Adrenal gland (tissue), 5 donors: ENCODE measurements at regions not wholly inside any gene's neighbourhood (a gene's known extent, or its start where the extent isn't known, plus 50 kb on each side); places are given as distances from the start of the nearest gene placed in this dataset.

Experiments used
- POLR2A ChIP-seq, 2 donors: fragments of 450-650 bp; IDR thresholded peaks; one replicate each; pipeline ENCODE4 v1.6.1; 2017; ENCODE audit warnings: antibody characterized with exemption in 2 of 2, mild to moderate bottlenecking in 2 of 2, moderate library complexity in 1 of 2
- TF ChIP-seq, protein P1 (sequence below), 6 experiments: fragments of 450-650 bp in 4 of 6; fragments of 200-600 bp in 2 of 6; sonication (generic) in 1 of 6; IDR thresholded peaks; 1 replicate in 5 of 6; 2 replicates in 1 of 6; pipeline versions ENCODE4 v1.5.1 to v1.8.0; 2016 to 2021; ENCODE audit warnings: antibody characterized with exemption in 6 of 6, mild to moderate bottlenecking in 2 of 6, moderate library complexity in 1 of 6
- donor health status: DM: no; HTN: no; CAD: no.

DNA sequence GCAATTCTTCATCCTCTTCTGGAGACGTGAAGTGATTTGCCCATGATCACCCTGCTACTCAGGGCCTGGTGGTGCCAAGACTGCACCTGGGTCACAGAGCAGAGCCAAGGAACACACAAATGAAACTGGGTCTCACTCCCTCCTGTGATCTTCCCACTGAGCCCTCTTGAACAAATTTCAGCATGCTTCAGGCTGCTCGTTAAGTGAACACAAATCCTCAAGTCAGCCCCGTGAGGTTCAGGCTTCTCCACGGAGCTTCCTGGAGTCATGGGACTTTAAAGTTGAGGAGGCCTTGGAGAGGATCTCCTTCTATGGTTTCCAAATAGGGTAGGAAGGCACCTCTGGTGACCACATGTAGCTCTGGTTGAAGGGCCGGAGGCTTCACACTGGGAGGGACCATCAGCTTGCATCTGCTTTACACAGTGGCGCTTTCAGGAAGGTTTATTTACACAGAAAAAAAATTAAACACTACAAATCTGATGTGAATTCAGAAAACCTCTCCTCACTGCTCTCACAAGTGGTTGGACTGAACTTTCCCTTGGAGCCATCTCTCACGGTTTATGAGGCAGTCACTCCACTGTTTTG is 255.4 kb downstream of the LOXHD1 start:
- TF ChIP-seq, protein P1, sequence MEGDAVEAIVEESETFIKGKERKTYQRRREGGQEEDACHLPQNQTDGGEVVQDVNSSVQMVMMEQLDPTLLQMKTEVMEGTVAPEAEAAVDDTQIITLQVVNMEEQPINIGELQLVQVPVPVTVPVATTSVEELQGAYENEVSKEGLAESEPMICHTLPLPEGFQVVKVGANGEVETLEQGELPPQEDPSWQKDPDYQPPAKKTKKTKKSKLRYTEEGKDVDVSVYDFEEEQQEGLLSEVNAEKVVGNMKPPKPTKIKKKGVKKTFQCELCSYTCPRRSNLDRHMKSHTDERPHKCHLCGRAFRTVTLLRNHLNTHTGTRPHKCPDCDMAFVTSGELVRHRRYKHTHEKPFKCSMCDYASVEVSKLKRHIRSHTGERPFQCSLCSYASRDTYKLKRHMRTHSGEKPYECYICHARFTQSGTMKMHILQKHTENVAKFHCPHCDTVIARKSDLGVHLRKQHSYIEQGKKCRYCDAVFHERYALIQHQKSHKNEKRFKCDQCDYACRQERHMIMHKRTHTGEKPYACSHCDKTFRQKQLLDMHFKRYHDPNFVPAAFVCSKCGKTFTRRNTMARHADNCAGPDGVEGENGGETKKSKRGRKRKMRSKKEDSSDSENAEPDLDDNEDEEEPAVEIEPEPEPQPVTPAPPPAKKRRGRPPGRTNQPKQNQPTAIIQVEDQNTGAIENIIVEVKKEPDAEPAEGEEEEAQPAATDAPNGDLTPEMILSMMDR (IDR thresholded peaks at IDR 0.05): no peak
- TF ChIP-seq POLR2A (IDR thresholded peaks at IDR 0.05): no peak
